PC-3 (cell line): ENCODE measurements at regions not wholly inside any gene's neighbourhood (a gene's known extent, or its start where the extent isn't known, plus 50 kb on each side); places are given as distances from the start of the nearest gene placed in this dataset.

Source experiments
- ATAC-seq: fragments of 200-7000 bp; cut with Tn5 transposase; 2 replicates; pipeline ENCODE4 v1.9.1; 2020; ENCODE audit warnings: mild to moderate bottlenecking, moderate library complexity
- BruUV-seq: library from RNA; stranded (reverse); fragments of 400-500 nt; replicated peaks from 2 replicates; lab custom pipeline; 2021; lab: Mats Ljungman, UMichigan
- CTCF ChIA-PET: fragments of 300-600 bp; sonication (Branson Sonifier 250); formaldehyde crosslinking; loops from one replicate; lab custom pipeline; 2022; ENCODE audit warnings: antibody characterized with exemption; lab: Charles Lee
- POLR2A ChIA-PET: fragments of 300-600 bp; sonication (Branson Sonifier 250); formaldehyde crosslinking; loops from one replicate; lab custom pipeline; 2022; ENCODE audit warnings: antibody characterized with exemption; ENCODE audit not compliant: unreplicated experiment; lab: Charles Lee
- DNase-seq: peaks from one replicate; pipeline ENCODE4 v3.0.0-alpha.2; 2015
- H2AFZ ChIP-seq: fragments of 300-600 bp; sonication (generic); 2 replicates; pipeline ENCODE4 v1.6.0; 2016; ENCODE audit warnings: antibody characterized with exemption, low read length
- H3F3A ChIP-seq: fragments of 300-600 bp; sonication (generic); one replicate; pipeline ENCODE4 v1.6.0; 2017; ENCODE audit warnings: antibody characterized with exemption, low read length, control low read depth, mild to moderate bottlenecking; ENCODE audit not compliant: unreplicated experiment
- H3K27ac ChIP-seq: fragments of 300-600 bp; sonication (generic); 2 replicates; pipeline ENCODE4 v1.5.1; 2016; ENCODE audit warnings: mild to moderate bottlenecking, low read length
- H3K27me3 ChIP-seq: fragments of 300-600 bp; sonication (generic); 2 replicates; pipeline ENCODE4 v1.6.1; 2016; ENCODE audit warnings: low read length, mixed read lengths
- H3K36me3 ChIP-seq: fragments of 300-600 bp; sonication (generic); 2 replicates; pipeline ENCODE4 v1.6.1; 2016; ENCODE audit warnings: low read depth, mixed run types, low read length, mixed read lengths
- H3K4me1 ChIP-seq: fragments of 300-600 bp; sonication (generic); 2 replicates; pipeline ENCODE4 v1.5.1; 2016; ENCODE audit warnings: low read length; ENCODE audit not compliant: insufficient read depth
- H3K4me2 ChIP-seq: fragments of 300-600 bp; sonication (generic); 2 replicates; pipeline ENCODE4 v1.6.0; 2016; ENCODE audit warnings: low read length
- H3K4me3 ChIP-seq: fragments of 300-600 bp; sonication (generic); 2 replicates; pipeline ENCODE4 v1.5.1; 2016; ENCODE audit warnings: mild to moderate bottlenecking, low read length, mixed read lengths
- H3K79me2 ChIP-seq: fragments of 300-600 bp; sonication (generic); 2 replicates; pipeline ENCODE4 v1.6.1; 2017; ENCODE audit warnings: low read length, mixed read lengths
- H3K9ac ChIP-seq: fragments of 300-600 bp; sonication (generic); 2 replicates; pipeline ENCODE4 v1.6.0; 2016; ENCODE audit warnings: mild to moderate bottlenecking, low read length
- H3K9me2 ChIP-seq: fragments of 300-600 bp; sonication (generic); replicated peaks from 2 replicates; pipeline ENCODE4 v1.6.1; 2016; ENCODE audit warnings: mixed run types, low read length, mixed read lengths
- H3K9me3 ChIP-seq: fragments of 300-600 bp; sonication (generic); 2 replicates; pipeline ENCODE4 v1.6.1; 2016; ENCODE audit warnings: low read length, mixed read lengths
- H4K20me1 ChIP-seq: fragments of 300-600 bp; sonication (generic); 2 replicates; pipeline ENCODE4 v1.6.1; 2016; ENCODE audit warnings: low read length, mixed read lengths
- EZH2 ChIP-seq: fragments of 300-600 bp; sonication (generic); IDR thresholded peaks from one replicate; pipeline ENCODE4 v1.6.1; 2017; ENCODE audit warnings: antibody characterized with exemption, mild to moderate bottlenecking, low read length; ENCODE audit not compliant: unreplicated experiment
- EZH2phosphoT487 ChIP-seq: fragments of 300-600 bp; sonication (generic); IDR thresholded peaks from 2 replicates; pipeline ENCODE4 v1.6.1; 2018; ENCODE audit warnings: mild to moderate bottlenecking, antibody characterized with exemption, low read length, borderline replicate concordance
- intact Hi-C: fragments of 100-400 bp; cut with micrococcal nuclease; formaldehyde crosslinking; loops from 2 replicates; pipeline ENCODE4 v1.9.0; 2023
- TF ChIP-seq, protein P1 (sequence below): fragments of 300-600 bp; sonication (generic); conservative IDR thresholded peaks from 2 replicates; pipeline ENCODE4 v1.5.1; 2017; ENCODE audit warnings: antibody characterized with exemption, low read depth, mild to moderate bottlenecking, low read length

DNA sequence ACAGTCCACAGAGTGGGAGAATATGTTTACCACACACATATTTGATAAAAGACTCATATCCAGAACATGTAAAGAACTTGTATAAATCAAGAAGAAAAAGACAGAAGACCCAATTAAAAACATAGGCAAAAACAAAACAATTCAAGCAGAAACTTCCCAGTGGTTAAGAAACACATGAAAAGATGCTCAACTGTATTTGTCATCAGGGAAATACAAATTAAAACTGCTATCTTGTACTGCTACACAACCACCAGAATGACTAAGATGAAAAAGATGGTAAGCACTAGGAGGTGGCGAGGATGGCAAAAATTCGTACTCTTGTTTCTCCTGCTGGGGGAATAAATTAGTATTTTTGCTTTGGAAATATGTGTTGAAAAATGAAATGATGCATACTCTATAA lies 192.3 kb upstream of the C11orf87 start:
- Histone ChIP-seq H2AFZ (no peak overlapping the region), H3K36me3 (no peaks in the 10 kb centered on the region), H3K79me2 (no peaks in the 10 kb centered on the region), H3K4me3 (no peak overlapping the region), H3K9me2 (no peaks in the 10 kb centered on the region), H3K9me3 (no peaks in the 10 kb centered on the region), H3K4me2 (no peak overlapping the region), H3K4me1 (no peaks in the 10 kb centered on the region), H3K9ac (no peak overlapping the region), H3F3A (no peaks in the 10 kb centered on the region), H3K27me3 (peaks cover 7% of the 10 kb centered on the region; the same call in 1 of the 2 replicates), H3K27ac (no peak overlapping the region), H4K20me1 (no peaks in the 10 kb centered on the region)
- no TSS peak for BruUV-seq
- DNase-seq = no peak
- TF ChIP-seq, protein P1, sequence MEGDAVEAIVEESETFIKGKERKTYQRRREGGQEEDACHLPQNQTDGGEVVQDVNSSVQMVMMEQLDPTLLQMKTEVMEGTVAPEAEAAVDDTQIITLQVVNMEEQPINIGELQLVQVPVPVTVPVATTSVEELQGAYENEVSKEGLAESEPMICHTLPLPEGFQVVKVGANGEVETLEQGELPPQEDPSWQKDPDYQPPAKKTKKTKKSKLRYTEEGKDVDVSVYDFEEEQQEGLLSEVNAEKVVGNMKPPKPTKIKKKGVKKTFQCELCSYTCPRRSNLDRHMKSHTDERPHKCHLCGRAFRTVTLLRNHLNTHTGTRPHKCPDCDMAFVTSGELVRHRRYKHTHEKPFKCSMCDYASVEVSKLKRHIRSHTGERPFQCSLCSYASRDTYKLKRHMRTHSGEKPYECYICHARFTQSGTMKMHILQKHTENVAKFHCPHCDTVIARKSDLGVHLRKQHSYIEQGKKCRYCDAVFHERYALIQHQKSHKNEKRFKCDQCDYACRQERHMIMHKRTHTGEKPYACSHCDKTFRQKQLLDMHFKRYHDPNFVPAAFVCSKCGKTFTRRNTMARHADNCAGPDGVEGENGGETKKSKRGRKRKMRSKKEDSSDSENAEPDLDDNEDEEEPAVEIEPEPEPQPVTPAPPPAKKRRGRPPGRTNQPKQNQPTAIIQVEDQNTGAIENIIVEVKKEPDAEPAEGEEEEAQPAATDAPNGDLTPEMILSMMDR = no peak
- TF ChIP-seq EZH2 (no peak), EZH2phosphoT487 (no peak)
- CTCF ChIA-PET = no interaction called here
- intact Hi-C loops = no loop called here
- POLR2A ChIA-PET = no interaction called here
- ATAC-seq = no peak

DNA sequence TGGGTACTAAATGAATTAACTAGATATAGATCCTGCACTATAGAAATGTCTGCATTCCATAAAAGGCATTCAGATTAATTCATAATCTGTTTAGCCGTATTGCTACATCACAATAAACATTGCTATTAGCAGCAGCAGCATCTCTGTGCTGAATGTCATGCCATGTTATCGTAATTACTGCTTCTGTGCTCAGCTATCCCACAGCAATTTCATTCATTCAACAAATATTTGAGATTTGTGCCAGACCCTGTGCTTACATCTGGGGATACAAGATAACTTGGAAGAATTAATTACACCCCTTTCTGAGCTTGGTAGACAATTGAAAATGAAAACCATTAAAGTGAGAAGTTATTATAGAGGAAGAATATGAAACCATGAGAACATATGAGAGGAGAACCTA lies 185.8 kb upstream of the C11orf87 start:
- Histone ChIP-seq H3K4me2 (no peak overlapping the region), H3K4me3 (no peak overlapping the region), H3K4me1 (no peaks in the 10 kb centered on the region), H3K36me3 (no peaks in the 10 kb centered on the region), H3K79me2 (no peaks in the 10 kb centered on the region), H3F3A (no peaks in the 10 kb centered on the region), H3K9ac (no peak overlapping the region), H3K9me3 (no peaks in the 10 kb centered on the region), H3K27me3 (peaks cover 7% of the 10 kb centered on the region; the same call in 1 of the 2 replicates), H2AFZ (no peak overlapping the region), H3K9me2 (no peaks in the 10 kb centered on the region), H4K20me1 (no peaks in the 10 kb centered on the region), H3K27ac (no peak overlapping the region)
- intact Hi-C loops = no loop called here
- TF ChIP-seq EZH2phosphoT487 = no peak
- TF ChIP-seq EZH2 = no peak
- TF ChIP-seq, protein P1 = no peak
- ATAC-seq (no peak), DNase-seq (no peak)
- no TSS peak for BruUV-seq
- POLR2A ChIA-PET = no interaction called here
- CTCF ChIA-PET = no interaction called here

DNA sequence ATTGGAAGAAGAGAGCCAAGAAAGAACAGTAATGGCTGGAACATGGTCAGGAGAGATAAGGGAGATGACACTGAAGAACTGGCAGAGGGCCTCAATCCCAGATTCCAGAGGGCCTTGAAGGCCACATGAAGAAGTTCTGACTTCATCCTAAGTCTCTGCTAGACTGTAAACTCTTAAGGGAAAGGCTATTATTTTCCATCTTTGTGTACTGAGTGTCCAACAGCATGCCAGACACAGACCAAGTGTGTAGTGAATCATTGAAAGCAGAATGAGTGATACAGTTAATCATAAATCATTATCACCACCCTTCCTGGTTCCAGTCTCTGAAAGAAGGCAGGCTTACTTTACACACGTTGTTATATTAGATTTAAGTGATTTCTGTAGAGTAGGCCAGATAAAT lies 185.3 kb upstream of the C11orf87 start:
- Histone ChIP-seq H4K20me1 (no peaks in the 10 kb centered on the region), H3K4me3 (no peak overlapping the region), H3K9me2 (no peaks in the 10 kb centered on the region), H3K9ac (no peak overlapping the region), H3K9me3 (no peaks in the 10 kb centered on the region), H3K27me3 (peaks cover 5% of the 10 kb centered on the region; the same call in 1 of the 2 replicates), H3K4me2 (no peak overlapping the region), H3K27ac (no peak overlapping the region), H3K4me1 (no peaks in the 10 kb centered on the region), H3F3A (no peaks in the 10 kb centered on the region), H3K36me3 (no peaks in the 10 kb centered on the region), H2AFZ (no peak overlapping the region), H3K79me2 (no peaks in the 10 kb centered on the region)
- intact Hi-C loops = no loop called here
- ATAC-seq (no peak), DNase-seq (no peak)
- BruUV-seq = no TSS peak
- ChIA-PET POLR2A (no interaction called here), CTCF (no interaction called here)
- TF ChIP-seq, protein P1 = no peak
- TF ChIP-seq EZH2phosphoT487 = no peak
- TF ChIP-seq EZH2 = no peak
